ENCODE measurements at regions not wholly inside any gene's neighbourhood (a gene's known extent, or its start where the extent isn't known, plus 50 kb on each side); places are given as distances from the start of the nearest gene placed in this dataset.

DNA sequence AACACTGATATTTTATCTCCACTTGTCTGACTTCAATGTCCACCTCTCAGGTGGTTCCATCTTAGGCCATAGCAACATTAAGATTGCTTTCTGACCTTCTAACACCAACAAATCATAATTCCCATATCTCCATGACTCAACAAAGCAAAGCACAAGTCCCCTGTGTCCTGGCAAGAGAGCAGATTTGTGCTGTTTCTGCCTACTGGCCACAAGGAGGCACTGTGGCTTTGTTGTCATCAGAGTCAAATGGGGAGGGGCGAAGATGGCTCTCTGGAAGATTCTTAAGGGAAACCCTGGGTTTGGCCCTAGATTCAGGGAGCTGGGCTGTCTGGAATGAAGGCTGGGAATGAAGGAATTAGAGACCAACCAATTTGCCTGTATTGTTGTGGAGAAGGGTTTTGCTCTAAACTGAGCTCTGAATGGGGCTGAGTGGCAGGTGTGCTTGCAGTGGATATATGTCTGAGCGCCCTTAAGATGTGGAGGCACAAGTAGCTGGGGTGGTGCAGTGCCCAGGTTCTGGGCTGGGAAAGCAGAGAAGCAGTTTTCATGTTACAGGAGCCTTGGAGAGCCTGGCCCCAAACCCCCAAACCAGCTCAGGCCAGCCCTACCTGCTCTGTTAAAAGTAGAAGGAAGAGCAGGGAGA lies 154.8 kb upstream of the PRSS58 start:
- TF ChIP-seq, protein P1, sequence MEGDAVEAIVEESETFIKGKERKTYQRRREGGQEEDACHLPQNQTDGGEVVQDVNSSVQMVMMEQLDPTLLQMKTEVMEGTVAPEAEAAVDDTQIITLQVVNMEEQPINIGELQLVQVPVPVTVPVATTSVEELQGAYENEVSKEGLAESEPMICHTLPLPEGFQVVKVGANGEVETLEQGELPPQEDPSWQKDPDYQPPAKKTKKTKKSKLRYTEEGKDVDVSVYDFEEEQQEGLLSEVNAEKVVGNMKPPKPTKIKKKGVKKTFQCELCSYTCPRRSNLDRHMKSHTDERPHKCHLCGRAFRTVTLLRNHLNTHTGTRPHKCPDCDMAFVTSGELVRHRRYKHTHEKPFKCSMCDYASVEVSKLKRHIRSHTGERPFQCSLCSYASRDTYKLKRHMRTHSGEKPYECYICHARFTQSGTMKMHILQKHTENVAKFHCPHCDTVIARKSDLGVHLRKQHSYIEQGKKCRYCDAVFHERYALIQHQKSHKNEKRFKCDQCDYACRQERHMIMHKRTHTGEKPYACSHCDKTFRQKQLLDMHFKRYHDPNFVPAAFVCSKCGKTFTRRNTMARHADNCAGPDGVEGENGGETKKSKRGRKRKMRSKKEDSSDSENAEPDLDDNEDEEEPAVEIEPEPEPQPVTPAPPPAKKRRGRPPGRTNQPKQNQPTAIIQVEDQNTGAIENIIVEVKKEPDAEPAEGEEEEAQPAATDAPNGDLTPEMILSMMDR (conservative IDR thresholded peaks at IDR 0.05; ENCODE audit: low read depth, low read length), result peak; percentile 81
- TF ChIP-seq EZH2 (IDR thresholded peaks at IDR 0.05; ENCODE audit: borderline replicate concordance, low read depth, low read length, poor library complexity, severe bottlenecking), result no peak
